ENCODE measurements at regions not wholly inside any gene's neighbourhood (a gene's known extent, or its start where the extent isn't known, plus 50 kb on each side); places are given as distances from the start of the nearest gene placed in this dataset.
A peak's percentile ranks its signal among the peaks of the same experiment; 100 is the strongest.

- no peak for DNase-seq
Measured at GRCh38 chr10:3853547-3854303, 68.7 kb upstream of the KLF6 start.

DNA sequence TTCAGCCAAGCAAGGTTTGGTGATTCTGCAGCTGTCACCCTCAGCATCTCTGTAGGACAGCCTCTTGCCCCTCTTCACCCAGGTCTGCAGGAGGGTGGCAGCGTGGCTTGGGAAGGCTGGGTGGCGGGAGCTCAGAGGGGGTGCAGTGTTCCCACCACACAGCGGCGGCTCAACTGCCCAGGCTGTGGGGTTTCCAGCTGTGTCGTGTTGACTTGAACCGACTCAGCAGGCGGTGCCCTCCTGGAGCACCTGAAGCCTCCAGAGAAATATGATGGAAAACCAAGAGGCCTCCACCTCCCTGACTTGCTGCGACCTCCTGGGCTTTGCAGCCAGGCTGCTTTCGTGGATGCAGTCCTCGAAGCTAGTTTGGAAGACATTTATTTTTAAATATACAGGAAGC, 68.0 kb upstream of the KLF6 start:
- DNase-seq, result no peak

DNA sequence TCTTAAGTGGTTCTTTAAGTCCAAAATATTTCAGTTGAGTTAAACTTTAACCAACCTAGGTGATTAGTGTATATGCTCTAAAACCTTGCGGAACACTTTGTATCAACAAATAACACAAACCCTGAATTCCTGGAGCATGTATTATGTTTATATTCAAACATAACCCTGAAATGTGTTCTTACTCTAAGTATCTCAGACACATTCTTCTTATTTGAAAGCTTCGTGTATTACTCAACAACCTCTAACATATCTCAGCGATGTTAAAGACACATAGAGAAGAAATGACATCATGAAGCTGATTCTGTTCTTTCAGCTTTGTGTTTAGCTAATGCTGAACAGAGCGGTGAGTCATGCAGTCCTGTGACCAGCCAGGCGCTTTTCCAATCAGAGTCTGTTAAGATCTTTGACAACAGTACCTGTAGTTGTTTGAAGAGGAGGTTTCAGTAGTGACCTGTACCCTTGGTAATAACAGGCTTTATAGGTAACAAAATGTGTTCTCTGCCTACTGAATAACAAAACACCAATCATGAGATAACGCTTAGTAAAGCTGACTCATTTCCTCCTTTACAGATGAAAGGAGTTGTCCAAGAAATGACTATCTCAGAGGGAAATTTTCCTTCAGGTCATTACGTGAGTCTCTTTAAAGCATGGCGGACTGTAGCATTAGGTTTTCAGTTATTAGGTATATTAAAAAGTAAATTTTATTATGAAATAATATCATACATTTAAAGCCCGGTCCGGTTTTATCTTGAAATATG, 67.3 kb upstream of the KLF6 start:
- DNase-seq, result peak in 1 of 2 experiments; percentile 76

- DNase-seq, result no peak
Measured at GRCh38 chr10:3850999-3851937, 66.3 kb upstream of the KLF6 start.

DNA sequence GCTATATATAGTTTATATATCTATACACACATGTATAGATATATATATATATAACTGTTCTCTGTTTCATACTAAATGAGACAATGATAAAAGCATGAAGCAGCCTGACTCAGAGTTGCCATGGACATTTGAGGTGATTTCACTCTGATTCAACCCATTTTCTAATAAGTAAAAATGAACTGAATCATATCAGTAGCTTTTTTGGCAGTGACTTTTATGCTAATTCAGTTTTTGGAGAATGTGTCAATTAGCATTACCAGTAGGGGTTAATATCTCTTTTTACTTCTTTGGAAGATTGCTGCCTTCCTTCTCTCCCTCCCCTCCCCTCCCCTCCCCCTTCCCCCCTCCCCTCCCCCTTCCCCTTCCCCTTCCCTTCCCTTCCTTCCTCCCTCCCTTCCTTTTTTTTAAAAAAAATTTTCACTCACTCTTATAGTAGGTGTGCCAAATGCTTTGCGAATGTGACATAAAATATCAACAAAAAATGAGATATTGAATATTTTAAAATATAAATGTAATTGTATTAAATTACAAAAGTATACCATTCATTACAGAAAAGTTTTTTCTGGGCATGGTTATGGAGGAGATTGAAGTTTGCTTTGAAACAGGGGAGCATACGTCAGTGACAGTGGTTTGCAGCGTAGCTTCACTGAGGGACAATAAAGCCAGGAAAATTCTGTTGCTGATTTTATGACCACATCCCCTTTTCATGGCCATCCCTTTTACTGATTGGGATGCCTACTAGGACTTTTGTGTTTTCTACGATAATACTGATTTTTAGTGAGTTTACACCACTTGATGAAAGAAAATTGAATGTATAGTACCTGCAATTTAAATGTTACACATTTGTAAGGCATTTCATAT, 64.0 kb upstream of the KLF6 start:
- DNase-seq, result peak in 1 of 2 experiments; percentile 30

GRCh38 chr10:3848005-3848774, 63.2 kb upstream of the KLF6 start:
- no peak for DNase-seq

- no peak for DNase-seq
Measured at GRCh38 chr10:3846736-3847135, 61.7 kb upstream of the KLF6 start.

DNA sequence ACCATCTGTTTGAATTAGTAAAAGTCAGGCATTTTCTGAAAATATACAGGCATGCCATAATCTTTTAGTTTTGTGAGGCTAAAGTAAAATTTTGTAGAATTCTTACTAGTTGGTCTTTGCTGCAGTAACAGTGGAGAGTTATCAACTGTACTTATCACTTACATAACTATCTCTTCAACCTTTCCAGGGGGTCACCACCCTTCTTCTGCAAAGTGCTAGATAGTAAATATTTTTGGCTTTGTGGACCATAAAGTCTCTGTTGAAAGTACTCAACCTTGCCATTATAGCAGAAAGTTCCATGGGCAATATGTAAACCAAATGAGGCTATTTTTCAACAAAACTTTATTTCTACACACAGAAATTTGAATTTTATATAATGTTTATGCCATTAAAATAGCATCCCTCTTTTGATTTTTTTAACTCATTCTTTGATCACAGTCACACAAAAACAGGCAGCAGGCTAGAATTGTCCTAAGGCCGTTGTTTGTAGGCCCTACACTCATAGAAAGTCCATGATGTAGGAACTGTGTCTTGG, 59.5 kb upstream of the KLF6 start:
- no peak for DNase-seq

- DNase-seq, result no peak
Measured at GRCh38 chr10:3838460-3839437, 53.7 kb upstream of the KLF6 start.

GRCh38 chr10:3837647-3838459, 52.8 kb upstream of the KLF6 start:
- DNase-seq, result no peak

DNA sequence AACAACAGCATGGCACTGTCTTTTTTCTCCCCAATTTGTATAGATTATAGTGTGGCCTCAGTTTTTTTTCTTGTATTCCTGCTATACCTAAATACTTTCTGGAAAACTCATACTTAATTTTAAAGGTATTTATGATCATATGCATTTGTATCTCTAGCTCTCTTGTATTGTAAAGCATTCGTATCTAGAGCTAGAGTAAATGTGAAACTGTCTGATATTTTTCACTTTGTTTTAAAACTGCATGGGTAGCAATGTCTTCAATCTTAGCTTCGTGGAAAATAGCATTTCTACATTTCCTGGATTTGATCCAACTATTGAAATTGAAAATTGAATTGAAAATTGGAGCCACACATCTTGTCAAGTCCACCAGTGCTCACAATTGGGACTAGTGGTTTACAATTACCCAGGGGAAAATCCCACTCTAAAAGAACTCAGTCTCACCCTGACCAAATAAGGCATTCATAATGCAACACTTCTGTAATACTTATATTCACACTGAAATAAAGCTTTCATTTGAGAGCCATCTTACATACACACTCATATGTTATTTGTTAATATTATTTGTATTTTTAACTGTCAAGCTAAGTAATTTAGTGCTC, 51.3 kb upstream of the KLF6 start:
- DNase-seq, result no peak

GRCh38 chr10:3835770-3836169, 50.8 kb upstream of the KLF6 start:
- no peak for DNase-seq

DNA sequence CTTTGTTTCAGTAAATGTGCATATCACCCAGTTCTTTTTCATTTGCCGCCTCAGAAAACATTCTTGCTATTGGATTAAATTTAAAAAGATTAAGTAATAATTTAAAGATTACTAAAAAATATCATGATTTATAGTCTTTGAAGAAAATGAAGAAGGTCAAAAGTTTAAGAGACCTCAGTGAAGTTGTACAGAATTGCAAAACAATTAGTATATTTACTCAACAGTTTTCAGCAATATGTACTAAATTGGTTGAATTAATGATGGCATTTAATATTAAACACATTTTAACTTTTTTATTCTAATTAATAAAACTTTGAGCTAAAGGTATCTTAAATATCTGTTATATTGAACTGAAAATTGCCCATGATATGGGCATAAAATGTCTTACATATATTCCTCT, 49.9 kb upstream of the KLF6 start:
- no peak for DNase-seq
